GM19468 (cell line): ENCODE measurements at regions not wholly inside any gene's neighbourhood (a gene's known extent, or its start where the extent isn't known, plus 50 kb on each side); places are given as distances from the start of the nearest gene placed in this dataset.
"Not testable (repeated sequence)": the region's sequence is repeated elsewhere in the genome, so short reads cannot be mapped to it uniquely, and the experiment has no call there.

Experiments
- ATAC-seq: cut with Tn5 transposase; IDR thresholded peaks from one replicate; pipeline ENCODE4 v1.9.1; 2021; ENCODE audit warnings: mild to moderate bottlenecking, moderate library complexity, moderate number of reproducible peaks; ENCODE audit not compliant: unreplicated experiment; ENCODE audit errors: extremely low read depth

DNA sequence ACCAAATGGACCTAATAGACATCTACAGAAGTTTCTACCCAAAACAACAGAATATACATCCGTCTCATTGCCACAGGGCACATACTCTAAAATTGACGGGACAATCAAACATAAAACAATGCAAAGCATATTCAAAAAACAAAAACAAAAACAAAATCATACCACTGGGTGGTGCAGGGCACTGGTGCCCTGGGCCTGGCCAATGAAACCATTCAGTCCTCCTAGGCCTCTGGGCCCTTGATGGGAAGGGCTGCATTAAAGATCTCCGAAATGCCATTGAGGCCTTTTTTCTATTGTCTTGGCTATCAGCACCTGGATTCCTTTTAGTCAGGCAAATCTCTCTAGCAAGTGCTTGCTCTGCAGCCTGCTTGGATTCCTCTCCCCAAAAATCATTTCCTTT is 213.9 kb upstream of the ZCCHC13 start:
- no peak for ATAC-seq

DNA sequence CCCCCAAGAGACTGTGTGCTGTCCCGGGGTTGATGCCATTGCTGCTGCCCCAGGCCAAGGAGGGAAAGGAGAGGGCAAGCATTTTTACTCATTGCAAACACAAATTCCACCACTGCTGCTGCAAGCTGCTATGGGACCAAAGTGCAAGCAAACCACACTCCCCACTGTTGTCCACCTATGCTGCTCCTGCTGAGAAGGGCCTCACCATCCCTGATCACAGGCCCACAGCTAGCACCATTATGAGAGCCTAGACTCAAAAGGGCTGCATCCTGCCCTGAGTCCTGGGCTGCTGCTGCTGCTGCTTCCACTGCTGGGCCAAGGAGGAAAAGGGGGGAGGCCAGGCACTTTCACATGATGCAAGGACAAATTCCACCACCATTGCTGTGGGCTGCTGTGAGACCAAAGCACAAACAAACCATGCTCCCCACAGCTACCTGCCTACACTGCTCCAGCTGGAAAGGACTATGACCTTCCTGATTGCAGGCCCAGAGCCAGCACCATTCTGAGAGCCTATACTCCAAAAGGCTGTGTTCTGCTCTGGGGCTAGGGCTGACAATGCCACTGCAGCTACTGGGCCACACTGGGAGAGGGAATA is 218.2 kb upstream of the ZCCHC13 start:
- ATAC-seq = no peak

GRCh38 chrX:74080165-74080564 is 223.8 kb upstream of the ZCCHC13 start:
- ATAC-seq = no peak

- ATAC-seq = no peak
These were observed 213.4 kb upstream of the XIST start for GRCh38 chrX:74065831-74066390.

GRCh38 chrX:74063426-74064155 is 211.1 kb upstream of the XIST start:
- ATAC-seq = no peak

GRCh38 chrX:74061879-74062278 is 209.4 kb upstream of the XIST start:
- ATAC-seq = no peak

GRCh38 chrX:74049126-74049525 is 196.6 kb upstream of the XIST start:
- no peak for ATAC-seq

DNA sequence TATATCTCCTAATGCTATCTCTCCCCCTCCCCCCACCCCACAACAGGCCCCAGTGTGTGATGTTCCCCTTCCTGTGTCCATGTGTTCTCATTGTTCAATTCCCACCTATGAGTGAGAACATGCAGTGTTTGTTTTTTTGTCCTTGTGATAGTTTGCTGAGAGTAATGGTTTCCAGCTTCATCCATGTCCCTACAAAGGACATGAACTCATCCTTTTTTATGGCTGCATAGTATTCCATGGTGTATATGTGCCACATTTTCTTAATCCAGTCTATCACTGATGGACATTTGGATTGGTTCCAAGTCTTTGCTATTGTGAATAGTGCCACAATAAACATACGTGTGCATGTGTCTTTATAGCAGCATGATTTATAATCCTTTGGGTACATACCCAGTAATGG is 181.6 kb upstream of the XIST start:
- not testable (repeated sequence) for ATAC-seq

DNA sequence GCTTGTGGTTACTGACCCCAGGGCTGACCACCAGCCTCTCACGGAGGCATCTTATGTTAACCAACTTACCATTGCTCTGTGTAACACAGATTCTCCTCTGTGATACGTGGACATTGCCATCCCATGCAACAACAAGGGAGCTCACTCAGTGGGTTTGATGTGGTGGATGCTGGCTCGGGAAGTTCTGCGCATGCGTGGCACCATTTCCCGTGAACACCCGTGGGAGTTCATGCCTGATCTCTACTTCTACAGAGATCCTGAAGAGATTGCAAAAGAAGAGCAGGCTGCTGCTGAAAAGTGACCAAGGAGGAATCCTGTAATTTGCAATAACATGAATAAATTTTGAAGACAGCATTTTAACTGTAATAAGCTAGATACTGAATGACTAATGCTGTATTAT is 179.0 kb upstream of the XIST start:
- ATAC-seq = not testable (repeated sequence)

DNA sequence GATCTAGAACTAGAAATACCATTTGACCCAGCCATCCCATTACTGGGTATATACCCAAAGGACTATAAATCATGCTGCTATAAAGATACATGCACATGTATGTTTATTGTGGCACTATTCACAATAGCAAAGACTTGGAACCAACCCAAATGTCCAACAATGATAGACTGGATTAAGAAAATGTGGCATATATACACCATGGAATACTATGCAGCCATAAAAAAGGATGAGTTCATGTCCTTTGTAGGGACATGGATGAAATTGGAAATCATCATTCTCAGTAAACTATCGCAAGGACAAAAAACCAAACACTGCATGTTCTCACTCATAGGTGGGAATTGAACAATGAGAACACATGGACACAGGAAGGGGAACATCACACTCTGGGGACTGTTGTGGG is 178.3 kb upstream of the XIST start:
- not testable (repeated sequence) for ATAC-seq

GRCh38 chrX:74025145-74025544 is 172.6 kb upstream of the XIST start:
- not testable (repeated sequence) for ATAC-seq

DNA sequence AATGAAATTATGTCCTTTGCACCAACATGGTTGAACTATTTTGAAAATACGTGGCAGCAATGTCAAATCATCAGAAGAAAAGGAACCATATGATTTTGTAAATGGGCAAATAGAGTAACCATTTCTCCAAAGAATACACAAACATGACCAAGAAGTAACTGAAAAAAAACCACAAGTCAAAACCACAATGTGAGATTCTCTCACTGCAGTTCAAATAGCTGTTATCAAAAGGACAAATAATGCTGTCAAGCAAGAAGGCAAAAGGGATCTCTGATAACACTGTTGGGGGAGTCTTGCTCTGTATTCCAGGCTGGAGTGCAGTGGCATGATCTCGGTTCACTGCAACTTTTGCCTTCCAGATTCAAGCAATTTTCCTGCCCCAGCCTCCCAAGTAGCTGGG is 170.7 kb upstream of the XIST start:
- ATAC-seq = no peak

- no peak for ATAC-seq
These were observed 165.7 kb upstream of the XIST start for GRCh38 chrX:74018253-74018652.

- ATAC-seq = peak; percentile 65
These were observed 163.0 kb upstream of the XIST start for GRCh38 chrX:74015379-74016019.

- no peak for ATAC-seq
These were observed 156.5 kb upstream of the XIST start for GRCh38 chrX:74009041-74009440.

GRCh38 chrX:73992019-73992418 is 139.5 kb upstream of the XIST start:
- ATAC-seq = no peak

DNA sequence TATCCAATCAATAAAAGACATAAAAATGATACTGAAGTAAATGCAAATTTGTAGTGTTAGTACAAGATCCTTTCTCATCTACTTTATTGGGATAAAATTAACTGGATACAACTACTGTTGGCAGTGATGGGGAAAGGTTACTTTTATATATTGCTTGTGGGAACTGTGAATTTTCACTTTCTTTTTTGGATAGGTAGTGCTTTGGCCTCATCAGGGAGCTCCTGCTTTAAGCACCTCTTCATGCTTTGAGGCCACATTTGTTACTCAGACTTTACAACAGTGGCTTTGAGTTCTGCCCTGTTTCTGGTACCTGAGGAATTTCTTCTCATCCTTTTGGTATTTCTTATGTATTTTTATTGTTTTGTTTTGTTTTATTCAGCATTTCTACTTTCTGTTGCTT is 134.7 kb upstream of the XIST start:
- no peak for ATAC-seq

- no peak for ATAC-seq
These were observed 127.1 kb upstream of the XIST start for GRCh38 chrX:73979551-73980131.

DNA sequence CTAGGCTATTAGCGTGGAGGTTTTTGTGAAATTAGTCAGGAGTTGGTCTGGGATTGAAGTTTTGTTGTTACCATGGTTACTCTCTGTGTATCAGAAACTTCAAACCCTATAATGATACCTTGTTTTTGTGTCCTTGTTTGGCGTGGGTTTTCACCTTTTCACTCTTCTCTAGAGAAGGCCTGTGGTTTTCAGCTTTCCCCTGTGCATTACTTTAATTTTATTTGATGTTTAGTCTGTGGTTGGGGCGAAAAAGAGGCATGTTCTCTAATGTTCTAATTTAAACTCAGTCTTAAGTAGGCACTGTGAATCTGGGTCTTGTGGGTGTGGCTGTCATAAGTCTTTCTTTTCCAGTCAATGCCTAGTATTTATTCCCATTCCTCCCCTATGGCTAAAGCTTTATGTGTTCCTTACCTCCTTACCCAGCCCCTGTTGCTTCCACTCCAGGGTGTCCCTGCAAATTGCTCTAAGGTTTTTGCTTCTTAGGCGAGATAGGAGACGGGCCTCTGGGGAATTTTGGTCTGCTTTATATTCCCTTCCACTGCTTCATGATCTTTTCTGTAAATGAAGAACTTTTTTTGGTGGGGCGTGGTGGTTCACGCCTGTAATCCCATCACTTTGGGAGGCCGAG is 125.1 kb upstream of the XIST start:
- ATAC-seq = peak; percentile 45

DNA sequence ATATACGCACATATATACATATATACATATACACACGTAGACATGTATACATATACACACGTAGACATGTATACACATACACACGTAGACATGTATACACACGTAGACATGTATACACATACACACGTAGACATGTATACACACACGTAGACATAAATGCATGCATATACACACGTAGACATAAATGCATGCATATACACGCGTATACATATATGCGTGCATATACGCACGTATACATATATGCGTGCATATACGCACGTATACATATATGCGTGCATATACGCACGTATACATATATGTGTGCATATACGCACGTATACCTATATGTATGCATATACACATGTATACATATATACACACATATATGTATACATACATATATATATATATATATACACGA is 114.9 kb upstream of the XIST start:
- ATAC-seq = not testable (repeated sequence)
